ENCODE measurements at regions not wholly inside any gene's neighbourhood (a gene's known extent, or its start where the extent isn't known, plus 50 kb on each side); places are given as distances from the start of the nearest gene placed in this dataset.

- intact Hi-C loops (cut with DNase I, micrococcal nuclease), result no loop called here
- no peaks in the 10 kb centered on the region for H3K36me3 Mint-ChIP-seq (ENCODE audit: low read depth)
- no peaks in the 10 kb centered on the region for H3K4me1 Mint-ChIP-seq
- H3K9me3 Mint-ChIP-seq (ENCODE audit: low read depth), result no peaks in the 10 kb centered on the region
- no peak overlapping the region for H3K27ac Mint-ChIP-seq
- CTCF ChIA-PET, result no interaction called here
- POLR2A ChIA-PET, result no interaction called here
- DNase-seq (no peak), ATAC-seq (no peak)
- H3K27me3 Mint-ChIP-seq, result no peaks in the 10 kb centered on the region
- no peak overlapping the region for H3K4me3 Mint-ChIP-seq
Observed at GRCh38 chr4:156614536-156614935, 357.1 kb downstream of the PDGFC start.

- Mint-ChIP-seq H3K36me3 (ENCODE audit: low read depth) (no peaks in the 10 kb centered on the region), H3K27ac (no peak overlapping the region), H3K9me3 (ENCODE audit: low read depth) (no peaks in the 10 kb centered on the region), H3K4me1 (no peaks in the 10 kb centered on the region), H3K27me3 (no peaks in the 10 kb centered on the region), H3K4me3 (no peak overlapping the region)
- DNase-seq, result no peak
- no peak for ATAC-seq
- CTCF ChIA-PET, result no interaction called here
- POLR2A ChIA-PET, result no interaction called here
- intact Hi-C loops (cut with DNase I, micrococcal nuclease), result no loop called here
Observed at GRCh38 chr4:156609421-156609820, 362.2 kb downstream of the PDGFC start.

GRCh38 chr4:156608651-156609050, 362.9 kb downstream of the PDGFC start:
- Mint-ChIP-seq H3K27ac (no peak overlapping the region), H3K4me1 (no peaks in the 10 kb centered on the region), H3K36me3 (ENCODE audit: low read depth) (no peaks in the 10 kb centered on the region), H3K27me3 (no peaks in the 10 kb centered on the region), H3K4me3 (no peak overlapping the region), H3K9me3 (ENCODE audit: low read depth) (no peaks in the 10 kb centered on the region)
- POLR2A ChIA-PET, result no interaction called here
- DNase-seq (no peak), ATAC-seq (no peak)
- CTCF ChIA-PET, result no interaction called here
- intact Hi-C loops (cut with DNase I, micrococcal nuclease), result no loop called here

- Mint-ChIP-seq H3K4me1 (no peaks in the 10 kb centered on the region), H3K36me3 (ENCODE audit: low read depth) (no peaks in the 10 kb centered on the region), H3K9me3 (ENCODE audit: low read depth) (peaks cover 3% of the 10 kb centered on the region), H3K27ac (no peak overlapping the region), H3K27me3 (no peaks in the 10 kb centered on the region), H3K4me3 (no peak overlapping the region)
- intact Hi-C loops (cut with DNase I, micrococcal nuclease), result no loop called here
- ChIA-PET POLR2A (no interaction called here), CTCF (no interaction called here)
- ATAC-seq, result no peak
- no peak for DNase-seq
Observed at GRCh38 chr4:156607478-156607857, 364.1 kb downstream of the PDGFC start.

- H3K27ac Mint-ChIP-seq, result no peak overlapping the region
- no peaks in the 10 kb centered on the region for H3K27me3 Mint-ChIP-seq
- peaks cover 3% of the 10 kb centered on the region for H3K9me3 Mint-ChIP-seq (ENCODE audit: low read depth)
- POLR2A ChIA-PET, result no interaction called here
- no peaks in the 10 kb centered on the region for H3K4me1 Mint-ChIP-seq
- intact Hi-C loops (cut with DNase I, micrococcal nuclease), result no loop called here
- DNase-seq (no peak), ATAC-seq (no peak)
- no peak overlapping the region for H3K4me3 Mint-ChIP-seq
- CTCF ChIA-PET, result no interaction called here
- no peaks in the 10 kb centered on the region for H3K36me3 Mint-ChIP-seq (ENCODE audit: low read depth)
Observed at GRCh38 chr4:156606554-156607477, 364.8 kb downstream of the PDGFC start.

- POLR2A ChIA-PET, result no interaction called here
- H3K9me3 Mint-ChIP-seq (ENCODE audit: low read depth), result peaks cover 3% of the 10 kb centered on the region
Observed at GRCh38 chr4:156598138-156598681, 373.4 kb downstream of the PDGFC start.

GRCh38 chr4:156596706-156597329, 374.8 kb downstream of the PDGFC start:
- Mint-ChIP-seq H3K27me3 (no peaks in the 10 kb centered on the region), H3K4me1 (no peaks in the 10 kb centered on the region), H3K36me3 (ENCODE audit: low read depth) (no peaks in the 10 kb centered on the region), H3K27ac (no peak overlapping the region), H3K4me3 (no peak overlapping the region), H3K9me3 (ENCODE audit: low read depth) (no peaks in the 10 kb centered on the region)
- ChIA-PET CTCF (no interaction called here), POLR2A (no interaction called here)
- intact Hi-C loops (cut with DNase I, micrococcal nuclease), result no loop called here
- DNase-seq, result no peak
- no peak for ATAC-seq

More at GRCh38 chr4:156598138-156598681, 373.4 kb downstream of the PDGFC start:
- H3K36me3 Mint-ChIP-seq (ENCODE audit: low read depth), result no peaks in the 10 kb centered on the region
- H3K4me3 Mint-ChIP-seq, result no peak overlapping the region
- no peaks in the 10 kb centered on the region for H3K4me1 Mint-ChIP-seq
- intact Hi-C loops (cut with DNase I, micrococcal nuclease), result no loop called here
- H3K27ac Mint-ChIP-seq, result no peak overlapping the region
- H3K27me3 Mint-ChIP-seq, result no peaks in the 10 kb centered on the region
- ATAC-seq (no peak), DNase-seq (no peak)
- CTCF ChIA-PET, result interaction anchor here (0.5 kb wide), 1 partner anchor 427 kb away, joined by 3 read pairs; no protein-coding TSS in a partner anchor

GRCh38 chr4:156596026-156596425, 375.6 kb downstream of the PDGFC start:
- Mint-ChIP-seq H3K4me3 (no peak overlapping the region), H3K9me3 (ENCODE audit: low read depth) (no peaks in the 10 kb centered on the region), H3K36me3 (ENCODE audit: low read depth) (no peaks in the 10 kb centered on the region), H3K27me3 (no peaks in the 10 kb centered on the region), H3K4me1 (no peaks in the 10 kb centered on the region), H3K27ac (no peak overlapping the region)
- ChIA-PET POLR2A (no interaction called here), CTCF (no interaction called here)
- DNase-seq (no peak), ATAC-seq (no peak)
- intact Hi-C loops (cut with DNase I, micrococcal nuclease), result no loop called here

- ATAC-seq, result no peak
- ChIA-PET POLR2A (no interaction called here), CTCF (no interaction called here)
- no peaks in the 10 kb centered on the region for H3K36me3 Mint-ChIP-seq (ENCODE audit: low read depth)
- H3K9me3 Mint-ChIP-seq (ENCODE audit: low read depth), result no peaks in the 10 kb centered on the region
- no peak overlapping the region for H3K4me3 Mint-ChIP-seq
- intact Hi-C loops (cut with DNase I, micrococcal nuclease), result no loop called here
- DNase-seq, result no peak
- no peak overlapping the region for H3K27ac Mint-ChIP-seq
- no peaks in the 10 kb centered on the region for H3K27me3 Mint-ChIP-seq
- no peaks in the 10 kb centered on the region for H3K4me1 Mint-ChIP-seq
Observed at GRCh38 chr4:156595041-156595440, 376.6 kb downstream of the PDGFC start.

GRCh38 chr4:156594624-156595023, 377.0 kb downstream of the PDGFC start:
- Mint-ChIP-seq H3K27ac (no peak overlapping the region), H3K4me1 (no peaks in the 10 kb centered on the region), H3K4me3 (no peak overlapping the region), H3K9me3 (ENCODE audit: low read depth) (no peaks in the 10 kb centered on the region), H3K36me3 (ENCODE audit: low read depth) (no peaks in the 10 kb centered on the region), H3K27me3 (no peaks in the 10 kb centered on the region)
- DNase-seq (no peak), ATAC-seq (no peak)
- intact Hi-C loops (cut with DNase I, micrococcal nuclease), result no loop called here
- POLR2A ChIA-PET, result no interaction called here
- CTCF ChIA-PET, result no interaction called here

GRCh38 chr4:156593464-156593863, 378.1 kb downstream of the PDGFC start:
- Mint-ChIP-seq H3K4me1 (no peaks in the 10 kb centered on the region), H3K4me3 (no peak overlapping the region), H3K9me3 (ENCODE audit: low read depth) (no peaks in the 10 kb centered on the region), H3K27ac (no peak overlapping the region), H3K27me3 (no peaks in the 10 kb centered on the region), H3K36me3 (ENCODE audit: low read depth) (no peaks in the 10 kb centered on the region)
- ChIA-PET CTCF (no interaction called here), POLR2A (no interaction called here)
- DNase-seq (no peak), ATAC-seq (no peak)
- intact Hi-C loops (cut with DNase I, micrococcal nuclease), result no loop called here

GRCh38 chr4:156591679-156592078, 379.9 kb downstream of the PDGFC start:
- POLR2A ChIA-PET, result no interaction called here
- Mint-ChIP-seq H3K4me1 (no peaks in the 10 kb centered on the region), H3K9me3 (ENCODE audit: low read depth) (no peaks in the 10 kb centered on the region), H3K4me3 (no peak overlapping the region), H3K36me3 (ENCODE audit: low read depth) (no peaks in the 10 kb centered on the region), H3K27me3 (no peaks in the 10 kb centered on the region), H3K27ac (no peak overlapping the region)
- ATAC-seq (no peak), DNase-seq (no peak)
- CTCF ChIA-PET, result interaction anchor here (0.7 kb wide), 1 partner anchor 548 kb away, joined by 3 read pairs; no protein-coding TSS in a partner anchor
- intact Hi-C loops (cut with DNase I, micrococcal nuclease), result no loop called here
